Neutrophil (primary cell): ENCODE measurements at regions not wholly inside any gene's neighbourhood (a gene's known extent, or its start where the extent isn't known, plus 50 kb on each side); places are given as distances from the start of the nearest gene placed in this dataset.

Source experiments
- H3K27ac ChIP-seq: fragments of 200-600 bp; sonication (generic); 2 replicates; pipeline ENCODE4 v1.5.1; 2016; ENCODE audit warnings: mild to moderate bottlenecking, moderate library complexity
- H3K27me3 ChIP-seq: fragments of 200-600 bp; sonication (generic); 2 replicates; pipeline ENCODE4 v1.6.0; 2016; ENCODE audit warnings: mild to moderate bottlenecking
- H3K36me3 ChIP-seq: fragments of 200-600 bp; sonication (generic); 2 replicates; pipeline ENCODE4 v1.5.1; 2017
- H3K4me1 ChIP-seq, 2 experiments: fragments of 200-600 bp in 1 of 2; sonication (generic) in 1 of 2; 1 replicate in 1 of 2; 2 replicates in 1 of 2; pipeline versions ENCODE4 v1.5.1 to v1.6.1; 2013 to 2016; ENCODE audit warnings: low read depth in 1 of 2, low read length in 1 of 2, mild to moderate bottlenecking in 1 of 2, moderate library complexity in 1 of 2; ENCODE audit not compliant: control insufficient read depth in 1 of 2, insufficient read depth in 1 of 2
- H3K4me3 ChIP-seq, 2 experiments: fragments of 200-600 bp in 1 of 2; sonication (generic) in 1 of 2; 1 replicate in 1 of 2; 2 replicates in 1 of 2; pipeline ENCODE4 v1.5.1; 2013 to 2016; ENCODE audit warnings: low read depth in 1 of 2, low read length in 1 of 2, mild to moderate bottlenecking in 1 of 2, moderate library complexity in 1 of 2
- H3K9me3 ChIP-seq: fragments of 200-600 bp; sonication (generic); 2 replicates; pipeline ENCODE4 v1.5.1; 2016
- TF ChIP-seq, protein P1 (sequence below): fragments of 200-600 bp; sonication (generic); IDR thresholded peaks from 2 replicates; pipeline ENCODE4 v1.5.1; 2016; ENCODE audit warnings: antibody characterized with exemption

DNA sequence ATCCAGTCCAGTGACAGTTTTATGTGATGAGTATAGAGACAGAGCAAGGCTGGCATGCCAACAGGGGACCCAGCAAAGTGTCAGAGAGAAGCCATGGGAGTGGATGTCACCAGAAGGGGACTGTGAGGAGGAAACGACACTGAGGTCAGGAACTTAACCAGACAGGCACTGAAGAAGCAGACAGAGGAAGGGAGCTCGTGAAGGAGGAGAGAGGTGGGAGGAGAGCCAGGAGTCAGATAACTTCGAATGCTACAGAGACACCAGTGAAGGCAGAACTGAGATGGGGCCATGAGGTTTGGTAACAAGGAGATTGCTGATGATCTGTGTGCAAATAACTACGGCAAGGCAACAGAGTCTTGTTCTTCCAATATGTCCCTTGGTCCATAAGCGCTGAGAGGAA, 211.1 kb upstream of the FOXA2 start:
- Histone ChIP-seq H3K36me3 (no peaks in the 10 kb centered on the region), H3K27ac (no peak overlapping the region), H3K9me3 (no peaks in the 10 kb centered on the region), H3K4me1 (no peaks in the 10 kb centered on the region), H3K4me3 (no peak overlapping the region), H3K27me3 (no peaks in the 10 kb centered on the region)
- TF ChIP-seq, protein P1, sequence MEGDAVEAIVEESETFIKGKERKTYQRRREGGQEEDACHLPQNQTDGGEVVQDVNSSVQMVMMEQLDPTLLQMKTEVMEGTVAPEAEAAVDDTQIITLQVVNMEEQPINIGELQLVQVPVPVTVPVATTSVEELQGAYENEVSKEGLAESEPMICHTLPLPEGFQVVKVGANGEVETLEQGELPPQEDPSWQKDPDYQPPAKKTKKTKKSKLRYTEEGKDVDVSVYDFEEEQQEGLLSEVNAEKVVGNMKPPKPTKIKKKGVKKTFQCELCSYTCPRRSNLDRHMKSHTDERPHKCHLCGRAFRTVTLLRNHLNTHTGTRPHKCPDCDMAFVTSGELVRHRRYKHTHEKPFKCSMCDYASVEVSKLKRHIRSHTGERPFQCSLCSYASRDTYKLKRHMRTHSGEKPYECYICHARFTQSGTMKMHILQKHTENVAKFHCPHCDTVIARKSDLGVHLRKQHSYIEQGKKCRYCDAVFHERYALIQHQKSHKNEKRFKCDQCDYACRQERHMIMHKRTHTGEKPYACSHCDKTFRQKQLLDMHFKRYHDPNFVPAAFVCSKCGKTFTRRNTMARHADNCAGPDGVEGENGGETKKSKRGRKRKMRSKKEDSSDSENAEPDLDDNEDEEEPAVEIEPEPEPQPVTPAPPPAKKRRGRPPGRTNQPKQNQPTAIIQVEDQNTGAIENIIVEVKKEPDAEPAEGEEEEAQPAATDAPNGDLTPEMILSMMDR, result no peak

DNA sequence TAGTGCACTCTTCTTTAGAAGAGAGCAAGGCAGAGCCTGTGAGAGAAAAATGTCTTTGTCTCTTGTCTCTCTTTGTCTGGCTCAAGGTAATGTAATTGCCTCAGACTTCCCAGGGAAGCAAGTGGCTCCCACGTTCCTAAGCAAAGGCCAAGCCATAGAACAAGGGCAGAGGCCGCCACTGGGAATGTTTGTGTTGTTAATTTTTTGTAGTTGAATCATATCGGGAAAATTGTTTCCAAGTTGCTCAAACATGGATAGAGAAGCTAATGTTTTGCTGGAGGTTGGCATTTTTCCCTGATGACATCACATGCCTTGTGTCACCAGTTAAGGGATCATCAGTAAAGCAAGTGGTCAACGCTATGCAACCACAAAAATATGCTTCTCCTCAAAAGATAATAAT, 211.5 kb upstream of the FOXA2 start:
- Histone ChIP-seq H3K9me3 (no peaks in the 10 kb centered on the region), H3K4me3 (no peak overlapping the region), H3K36me3 (no peaks in the 10 kb centered on the region), H3K27ac (no peak overlapping the region), H3K27me3 (peaks cover 4% of the 10 kb centered on the region), H3K4me1 (no peaks in the 10 kb centered on the region)
- TF ChIP-seq, protein P1, result no peak

DNA sequence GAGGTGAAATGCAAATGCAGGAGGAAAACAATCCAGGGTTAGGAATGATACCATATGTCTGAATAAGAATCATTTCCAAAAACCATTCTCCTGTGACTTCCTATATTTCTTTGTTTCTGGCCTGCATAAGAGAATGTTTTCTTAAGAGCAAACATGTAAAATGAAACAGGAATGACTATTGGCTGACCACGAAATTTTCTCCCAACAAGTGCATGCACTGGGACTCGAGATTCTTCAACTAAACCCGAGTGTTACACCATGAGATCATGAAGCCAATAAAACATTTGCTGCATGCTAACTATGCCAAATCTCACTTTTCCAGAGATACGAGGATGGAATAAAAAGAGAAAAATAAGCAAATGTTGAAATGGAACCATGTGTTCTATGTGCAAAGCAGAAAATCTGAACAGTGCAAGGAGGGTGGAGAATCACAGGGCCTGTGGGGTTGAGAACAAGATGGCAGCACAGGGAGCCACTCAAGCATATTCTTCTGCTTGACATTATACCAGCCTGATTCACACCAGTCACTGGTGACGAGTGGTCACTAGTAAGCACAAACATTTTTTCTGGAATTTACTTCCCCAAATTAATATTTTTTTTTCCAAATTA, 212.2 kb upstream of the FOXA2 start:
- no peak overlapping the region for H3K27ac ChIP-seq
- H3K27me3 ChIP-seq, result peaks cover 6% of the 10 kb centered on the region
- no peaks in the 10 kb centered on the region for H3K36me3 ChIP-seq
- no peaks in the 10 kb centered on the region for H3K4me1 ChIP-seq
- H3K9me3 ChIP-seq, result no peaks in the 10 kb centered on the region
- no peak overlapping the region for H3K4me3 ChIP-seq
- TF ChIP-seq, protein P1, result no peak

DNA sequence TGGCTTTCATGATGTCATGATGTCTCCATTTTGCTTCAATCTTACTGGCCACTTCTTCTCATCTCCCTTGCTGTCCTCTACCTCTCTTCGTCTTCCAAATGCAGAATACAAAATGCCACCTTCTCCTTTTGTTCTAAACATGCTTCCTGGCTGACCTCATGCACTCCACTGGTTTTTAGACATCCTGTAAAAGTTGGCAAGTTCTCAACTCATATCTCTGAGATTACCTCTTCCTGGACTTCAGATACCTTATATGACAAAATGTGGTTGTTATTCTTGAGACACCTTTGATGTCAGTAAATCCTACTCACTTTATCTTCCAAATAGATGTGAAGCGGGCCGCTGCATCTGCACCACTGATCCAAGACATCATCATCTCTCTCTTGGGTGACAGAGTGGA, 212.7 kb upstream of the FOXA2 start:
- no peak overlapping the region for H3K4me3 ChIP-seq
- H3K27ac ChIP-seq, result no peak overlapping the region
- TF ChIP-seq, protein P1, result no peak
- H3K36me3 ChIP-seq, result no peaks in the 10 kb centered on the region
- peaks cover 6% of the 10 kb centered on the region for H3K27me3 ChIP-seq
- H3K9me3 ChIP-seq, result no peaks in the 10 kb centered on the region
- H3K4me1 ChIP-seq, result no peaks in the 10 kb centered on the region

DNA sequence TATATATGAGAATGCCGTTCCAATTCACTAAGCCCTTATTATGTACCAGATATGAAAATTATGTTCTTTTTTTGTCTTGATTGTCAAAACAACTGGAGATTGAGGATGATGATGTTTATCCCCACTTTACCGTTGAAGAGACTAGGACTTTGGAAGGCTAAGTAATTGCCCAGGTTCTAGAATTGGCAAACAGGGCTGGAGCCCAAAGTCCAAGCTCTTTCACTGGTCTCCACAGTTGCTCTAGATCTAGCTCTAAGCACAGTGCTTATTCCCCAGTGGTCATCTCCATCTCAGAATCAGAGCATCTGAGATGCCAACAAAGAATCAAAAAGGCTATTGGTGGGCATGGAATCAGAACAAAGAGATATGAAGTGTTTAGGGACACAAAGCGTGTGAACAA, 215.3 kb upstream of the FOXA2 start:
- Histone ChIP-seq H3K27me3 (peaks cover 6% of the 10 kb centered on the region), H3K27ac (no peak overlapping the region), H3K4me3 (no peak overlapping the region), H3K9me3 (no peaks in the 10 kb centered on the region), H3K4me1 (no peaks in the 10 kb centered on the region), H3K36me3 (no peaks in the 10 kb centered on the region)
- TF ChIP-seq, protein P1, result no peak

DNA sequence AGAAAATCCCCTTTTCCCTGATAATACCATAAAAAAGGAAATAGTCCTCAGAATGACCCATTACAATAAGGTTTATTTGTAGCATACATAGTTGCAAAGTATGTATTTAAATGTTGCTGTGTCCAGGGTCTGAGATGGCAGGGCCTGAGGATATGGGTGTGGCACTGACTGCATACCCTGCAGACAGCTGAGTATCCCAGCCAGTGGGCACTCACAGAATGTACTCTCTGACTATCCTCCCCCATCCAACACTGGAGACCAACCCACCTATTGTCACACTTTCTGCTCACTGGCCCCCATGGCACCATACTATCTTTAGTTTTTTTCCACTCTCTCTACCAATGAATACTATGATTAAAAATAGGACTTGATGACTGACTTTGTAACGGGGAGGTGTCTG, 215.8 kb upstream of the FOXA2 start:
- Histone ChIP-seq H3K4me1 (no peaks in the 10 kb centered on the region), H3K9me3 (no peaks in the 10 kb centered on the region), H3K27me3 (peaks cover 6% of the 10 kb centered on the region), H3K27ac (no peak overlapping the region), H3K36me3 (no peaks in the 10 kb centered on the region), H3K4me3 (no peak overlapping the region)
- TF ChIP-seq, protein P1, result no peak
